Right forelimb (tissue), 1 donor: ENCODE measurements at regions not wholly inside any gene's neighbourhood (a gene's known extent, or its start where the extent isn't known, plus 50 kb on each side); places are given as distances from the start of the nearest gene placed in this dataset.

Source experiments
- DNase-seq: peaks from one replicate; pipeline ENCODE4 v3.0.0-alpha.2; 2018

- no peak for DNase-seq
These were observed 83.0 kb upstream of the GJB5 start for GRCh38 chr1:34671887-34672286.

GRCh38 chr1:34681480-34682451 lies 73.1 kb upstream of the GJB5 start:
- no peak for DNase-seq

GRCh38 chr1:34682452-34683223 lies 72.2 kb upstream of the GJB5 start:
- DNase-seq: no peak

GRCh38 chr1:34683616-34684015 lies 71.2 kb upstream of the GJB5 start:
- DNase-seq: no peak

GRCh38 chr1:34684266-34684665 lies 70.6 kb upstream of the GJB5 start:
- no peak for DNase-seq

- DNase-seq: no peak
These were observed 69.6 kb upstream of the GJB5 start for GRCh38 chr1:34685225-34685624.

- DNase-seq: no peak
These were observed 68.3 kb upstream of the GJB5 start for GRCh38 chr1:34686531-34686930.

- DNase-seq: no peak
These were observed 66.7 kb upstream of the GJB5 start for GRCh38 chr1:34688006-34688741.

GRCh38 chr1:34690269-34690668 lies 64.6 kb upstream of the GJB5 start:
- DNase-seq: no peak

GRCh38 chr1:34693081-34693480 lies 61.8 kb upstream of the GJB5 start:
- no peak for DNase-seq

- DNase-seq: no peak
These were observed 60.5 kb upstream of the GJB5 start for GRCh38 chr1:34694383-34694782.

- DNase-seq: no peak
These were observed 59.3 kb upstream of the GJB5 start for GRCh38 chr1:34695580-34695979.

- no peak for DNase-seq
These were observed 58.6 kb upstream of the GJB5 start for GRCh38 chr1:34696230-34696629.

GRCh38 chr1:34696981-34697380 lies 57.9 kb upstream of the GJB5 start:
- DNase-seq: no peak

- DNase-seq: no peak
These were observed 57.0 kb upstream of the GJB5 start for GRCh38 chr1:34697818-34698217.

- DNase-seq: no peak
These were observed 53.4 kb upstream of the GJB5 start for GRCh38 chr1:34701326-34702060.
